Stomach (tissue), 4 donors: ENCODE measurements at regions not wholly inside any gene's neighbourhood (a gene's known extent, or its start where the extent isn't known, plus 50 kb on each side); places are given as distances from the start of the nearest gene placed in this dataset.

ENCODE experiments used
- CTCF ChIP-seq, 7 experiments: fragments of 450-650 bp in 4 of 7; fragments of 200-600 bp in 3 of 7; sonication (generic) in 3 of 7; IDR thresholded peaks; one replicate each; pipeline ENCODE4 v1.5.1; 2016 to 2019; ENCODE audit warnings: antibody characterized with exemption in 7 of 7, control low read depth in 2 of 7, mild to moderate bottlenecking in 1 of 7
- POLR2A ChIP-seq, 4 donors: fragments of 450-650 bp; IDR thresholded peaks; one replicate each; pipeline ENCODE4 v1.6.1; 2016; ENCODE audit warnings: antibody characterized with exemption in 4 of 4, control low read depth in 2 of 4, mild to moderate bottlenecking in 1 of 4, moderate library complexity in 1 of 4
- POLR2AphosphoS5 ChIP-seq, 3 donors: sonication (generic); formaldehyde crosslinking; IDR thresholded peaks; one replicate each; pipeline ENCODE4 v1.6.1; 2016; ENCODE audit warnings: antibody characterized with exemption in 3 of 3

- TF ChIP-seq CTCF (IDR thresholded peaks at IDR 0.05) (no peak), POLR2AphosphoS5 (IDR thresholded peaks at IDR 0.05) (no peak), POLR2A (IDR thresholded peaks at IDR 0.05) (no peak)
Measured at GRCh38 chr21:16058896-16059295, 329.1 kb downstream of the USP25 start.
